ENCODE measurements at regions not wholly inside any gene's neighbourhood (a gene's known extent, or its start where the extent isn't known, plus 50 kb on each side); places are given as distances from the start of the nearest gene placed in this dataset.

- DNase-seq, result no peak
These were observed 357.9 kb upstream of the TMEM132C start for GRCh38 chr12:127909041-127909440.

GRCh38 chr12:127911291-127911690 is 355.7 kb upstream of the TMEM132C start:
- DNase-seq, result no peak

- DNase-seq, result no peak
These were observed 354.8 kb upstream of the TMEM132C start for GRCh38 chr12:127912035-127912665.

GRCh38 chr12:127923501-127923900 is 343.5 kb upstream of the TMEM132C start:
- DNase-seq, result no peak

GRCh38 chr12:127925971-127926370 is 341.0 kb upstream of the TMEM132C start:
- no peak for DNase-seq

GRCh38 chr12:127928178-127928577 is 338.8 kb upstream of the TMEM132C start:
- no peak for DNase-seq

GRCh38 chr12:127928615-127929571 is 338.1 kb upstream of the TMEM132C start:
- DNase-seq, result no peak

- no peak for DNase-seq
These were observed 336.8 kb upstream of the TMEM132C start for GRCh38 chr12:127930122-127930521.

- no peak for DNase-seq
These were observed 332.6 kb upstream of the TMEM132C start for GRCh38 chr12:127934409-127934808.

- no peak for DNase-seq
These were observed 330.5 kb upstream of the TMEM132C start for GRCh38 chr12:127936463-127936862.

- no peak for DNase-seq
These were observed 325.6 kb upstream of the TMEM132C start for GRCh38 chr12:127941332-127941731.

GRCh38 chr12:127942981-127943380 is 324.0 kb upstream of the TMEM132C start:
- DNase-seq, result no peak

GRCh38 chr12:127943481-127944210 is 323.3 kb upstream of the TMEM132C start:
- no peak for DNase-seq

GRCh38 chr12:127944211-127944899 is 322.6 kb upstream of the TMEM132C start:
- DNase-seq, result no peak

GRCh38 chr12:127957001-127957660 is 309.8 kb upstream of the TMEM132C start:
- DNase-seq, result no peak

- no peak for DNase-seq
These were observed 304.7 kb upstream of the TMEM132C start for GRCh38 chr12:127962303-127962702.

- DNase-seq, result no peak
These were observed 303.0 kb upstream of the TMEM132C start for GRCh38 chr12:127963933-127964332.

- no peak for DNase-seq
These were observed 302.3 kb upstream of the TMEM132C start for GRCh38 chr12:127964717-127965116.

- DNase-seq, result no peak
These were observed 300.6 kb upstream of the TMEM132C start for GRCh38 chr12:127966331-127966730.

- DNase-seq, result no peak
These were observed 296.5 kb upstream of the TMEM132C start for GRCh38 chr12:127970491-127970890.

- no peak for DNase-seq
These were observed 286.4 kb upstream of the TMEM132C start for GRCh38 chr12:127980585-127980984.

GRCh38 chr12:127981875-127982274 is 285.1 kb upstream of the TMEM132C start:
- DNase-seq, result no peak

Data from activated CD4-positive, alpha-beta T cell treated with anti-CD3 and anti-CD28 coated beads, Interleukin-2, amount 50 U/mL, for 48 hours (primary cell).